Nephron (organoid): ENCODE measurements at regions not wholly inside any gene's neighbourhood (a gene's known extent, or its start where the extent isn't known, plus 50 kb on each side); places are given as distances from the start of the nearest gene placed in this dataset.
A peak's percentile ranks its signal among the peaks of the same experiment; 100 is the strongest.

Experiments
- H3K27ac Mint-ChIP-seq, 3 experiments: 2 replicates each; pipeline ENCODE4 v1.8.0; 2020; ENCODE audit warnings: mixed read lengths in 3 of 3, mild to moderate bottlenecking in 2 of 3, moderate library complexity in 1 of 3
- H3K27me3 Mint-ChIP-seq: 2 replicates; pipeline ENCODE4 v1.8.0; 2021; ENCODE audit warnings: low read depth, mild to moderate bottlenecking, moderate library complexity, mixed read lengths
- H3K36me3 Mint-ChIP-seq: 2 replicates; pipeline ENCODE4 v1.8.0; 2020; ENCODE audit warnings: low read depth, mixed read lengths
- H3K4me1 Mint-ChIP-seq: 2 replicates; pipeline ENCODE4 v1.8.0; 2020; ENCODE audit warnings: mixed read lengths
- H3K4me3 Mint-ChIP-seq, 3 experiments: 2 replicates each; pipeline ENCODE4 v1.8.0; 2020; ENCODE audit warnings: mild to moderate bottlenecking in 3 of 3, mixed read lengths in 3 of 3, moderate library complexity in 2 of 3
- H3K9me3 Mint-ChIP-seq: 2 replicates; pipeline ENCODE4 v1.8.0; 2020; ENCODE audit warnings: mixed read lengths
- CTCF ChIP-seq, 3 experiments: fragments of 200-600 bp; sonication (generic); IDR thresholded peaks; one replicate each; pipeline ENCODE4 v1.5.0; 2021; ENCODE audit warnings: antibody characterized with exemption in 3 of 3; ENCODE audit not compliant: unreplicated experiment in 3 of 3

DNA sequence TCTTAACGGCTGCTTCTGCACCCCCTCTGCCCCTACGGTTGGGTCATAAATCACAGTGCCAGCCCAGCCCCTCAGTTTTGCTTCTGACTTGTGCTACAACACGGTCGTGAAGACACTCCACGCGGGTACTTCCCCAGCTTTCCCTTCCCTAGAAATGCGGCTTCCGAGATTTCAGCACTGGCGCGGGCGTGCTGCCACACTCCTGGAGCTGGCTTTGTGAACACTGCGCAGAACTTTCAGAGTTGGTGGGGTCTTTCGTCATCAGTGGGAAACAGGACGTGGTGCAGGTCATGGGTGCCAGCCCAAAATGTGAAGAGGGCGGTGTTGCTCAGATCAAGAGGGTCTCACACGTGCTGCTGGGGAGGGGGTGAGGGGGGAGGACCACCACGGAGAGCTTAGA lies 733.0 kb upstream of the SALL3 start:
- Mint-ChIP-seq H3K36me3 (no peaks in the 10 kb centered on the region), H3K9me3 (no peaks in the 10 kb centered on the region), H3K27me3 (peaks cover 22% of the 10 kb centered on the region), H3K27ac (peak overlapping the region in 1 of 3 experiments; percentile 96), H3K4me3 (no peak overlapping the region), H3K4me1 (peaks cover 19% of the 10 kb centered on the region)
- no peak for TF ChIP-seq CTCF (IDR thresholded peaks at IDR 0.05; ENCODE audit: unreplicated experiment in 3 of 3)

DNA sequence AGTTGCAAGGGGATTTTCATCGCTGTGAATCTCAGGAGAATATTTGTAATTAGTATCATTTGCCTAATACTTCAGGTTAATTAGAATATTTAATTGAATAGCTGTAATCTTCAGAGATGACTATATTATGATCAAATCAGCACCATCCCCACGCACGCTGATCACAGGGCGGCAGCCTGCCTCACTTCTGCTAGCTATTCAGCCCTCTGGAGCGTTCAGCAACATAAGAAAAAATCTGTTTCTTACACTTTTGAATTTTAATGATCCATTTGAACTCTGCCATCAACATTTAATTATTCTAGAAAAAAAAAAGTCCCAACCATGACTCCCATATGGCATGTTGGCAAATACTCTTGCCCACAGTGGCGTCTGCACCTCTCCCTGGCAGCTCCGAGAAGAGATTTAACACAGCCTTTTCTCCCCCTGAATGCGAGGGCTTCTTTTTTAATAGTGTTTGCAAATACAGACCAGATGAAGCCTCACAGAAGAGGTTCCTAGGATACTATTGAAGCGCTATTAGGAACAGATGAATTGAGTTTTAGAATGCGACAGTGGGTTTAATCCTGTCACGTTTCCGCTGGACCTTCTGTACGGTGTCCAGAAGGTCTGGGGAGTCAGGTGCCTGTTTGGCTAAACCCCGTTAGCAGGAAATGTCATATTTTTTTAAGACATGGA lies 731.9 kb upstream of the SALL3 start:
- Mint-ChIP-seq H3K27me3 (peaks cover 23% of the 10 kb centered on the region), H3K27ac (no peak overlapping the region), H3K4me3 (no peak overlapping the region), H3K4me1 (peaks cover 13% of the 10 kb centered on the region), H3K9me3 (no peaks in the 10 kb centered on the region), H3K36me3 (no peaks in the 10 kb centered on the region)
- TF ChIP-seq CTCF (IDR thresholded peaks at IDR 0.05; ENCODE audit: unreplicated experiment in 3 of 3) = no peak

DNA sequence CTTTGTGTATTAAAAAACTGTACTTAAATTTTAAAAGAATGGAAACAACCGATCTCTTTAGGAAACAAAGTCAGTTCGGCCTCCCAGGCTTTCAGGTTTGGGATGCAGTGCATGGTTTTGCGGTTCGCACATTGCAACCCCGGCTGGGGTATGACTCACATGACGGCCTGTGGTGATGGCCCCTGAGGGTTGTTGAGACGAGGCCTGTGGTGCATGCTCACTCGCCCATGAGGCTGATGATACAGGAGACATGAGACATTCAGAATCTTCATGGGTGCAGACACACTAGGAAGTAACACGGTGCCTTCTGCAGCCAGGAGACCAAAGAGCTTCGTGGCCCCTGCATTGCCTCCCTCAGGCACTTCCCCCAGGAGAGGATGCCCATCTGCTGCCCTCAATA lies 724.6 kb upstream of the SALL3 start:
- TF ChIP-seq CTCF (IDR thresholded peaks at IDR 0.05; ENCODE audit: unreplicated experiment in 3 of 3) = no peak
- H3K9me3 Mint-ChIP-seq = peaks cover 2% of the 10 kb centered on the region
- H3K4me1 Mint-ChIP-seq = no peaks in the 10 kb centered on the region
- no peak overlapping the region for H3K27ac Mint-ChIP-seq
- no peaks in the 10 kb centered on the region for H3K36me3 Mint-ChIP-seq
- H3K4me3 Mint-ChIP-seq = no peak overlapping the region
- H3K27me3 Mint-ChIP-seq = peaks cover 11% of the 10 kb centered on the region

GRCh38 chr18:78268226-78268988 lies 711.2 kb upstream of the SALL3 start:
- Mint-ChIP-seq H3K27ac (peak overlapping the region in 1 of 3 experiments; percentile 93), H3K9me3 (no peaks in the 10 kb centered on the region), H3K27me3 (peaks cover 4% of the 10 kb centered on the region), H3K36me3 (peaks cover 3% of the 10 kb centered on the region), H3K4me1 (no peaks in the 10 kb centered on the region), H3K4me3 (no peak overlapping the region)
- no peak for TF ChIP-seq CTCF (IDR thresholded peaks at IDR 0.05; ENCODE audit: unreplicated experiment in 3 of 3)

DNA sequence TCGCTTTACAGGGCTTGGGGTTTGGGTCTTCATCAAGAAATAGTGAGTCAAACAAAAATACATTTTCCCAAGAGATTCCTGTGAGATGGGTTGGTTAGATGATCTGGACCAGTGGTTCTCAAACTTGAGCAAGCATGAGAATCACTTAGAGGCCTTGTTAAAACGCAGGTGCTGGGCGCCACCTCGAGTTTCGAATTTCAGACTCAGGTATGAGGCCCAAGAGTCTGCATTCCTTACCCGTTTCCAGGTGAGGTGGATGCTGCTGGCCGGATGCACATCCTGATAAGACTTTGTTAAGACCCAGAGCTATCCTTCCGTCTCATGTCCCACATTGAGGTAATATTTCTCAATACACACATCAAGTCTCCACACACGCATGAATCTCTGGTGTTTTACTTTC lies 707.8 kb upstream of the SALL3 start:
- Mint-ChIP-seq H3K36me3 (peaks cover 14% of the 10 kb centered on the region), H3K27ac (no peak overlapping the region), H3K27me3 (peaks cover 7% of the 10 kb centered on the region), H3K4me1 (no peaks in the 10 kb centered on the region), H3K4me3 (no peak overlapping the region), H3K9me3 (peaks cover 17% of the 10 kb centered on the region)
- TF ChIP-seq CTCF (IDR thresholded peaks at IDR 0.05; ENCODE audit: unreplicated experiment in 3 of 3) = no peak
